Upper lobe of left lung (tissue), 4 donors: ENCODE measurements at regions not wholly inside any gene's neighbourhood (a gene's known extent, or its start where the extent isn't known, plus 50 kb on each side); places are given as distances from the start of the nearest gene placed in this dataset.

Experiments
- CTCF ChIP-seq, 6 experiments: fragments of 450-650 bp in 4 of 6; fragments of 200-600 bp in 2 of 6; sonication (generic) in 2 of 6; IDR thresholded peaks; one replicate each; pipeline ENCODE4 v1.5.1; 2016 to 2019; ENCODE audit warnings: antibody characterized with exemption in 6 of 6
- POLR2A ChIP-seq, 4 donors: fragments of 450-650 bp; IDR thresholded peaks; one replicate each; pipeline ENCODE4 v1.5.1; 2016 to 2017; ENCODE audit warnings: antibody characterized with exemption in 4 of 4, mild to moderate bottlenecking in 2 of 4

- no peak for TF ChIP-seq POLR2A (IDR thresholded peaks at IDR 0.05)
- TF ChIP-seq CTCF (IDR thresholded peaks at IDR 0.05), result no peak
Measured at GRCh38 chr7:18268571-18268970, 227.0 kb upstream of the HDAC9 start.
